GM23338 (cell line): ENCODE measurements at regions not wholly inside any gene's neighbourhood (a gene's known extent, or its start where the extent isn't known, plus 50 kb on each side); places are given as distances from the start of the nearest gene placed in this dataset.

ENCODE experiments used
- ATAC-seq: fragments of 200-7000 bp; cut with Tn5 transposase; 3 replicates; pipeline ENCODE4 v1.9.1; 2020
- DNase-seq: peaks from one replicate; pipeline ENCODE4 v3.0.0-alpha.2; 2015; ENCODE audit warnings: low spot score
- H2AFZ ChIP-seq: fragments of 200-600 bp; sonication (generic); 2 replicates; pipeline ENCODE4 v1.8.0; 2016; ENCODE audit warnings: antibody characterized with exemption, mild to moderate bottlenecking, moderate library complexity
- H3F3A ChIP-seq: fragments of 200-600 bp; sonication (generic); replicated peaks from 2 replicates; pipeline ENCODE4 v1.8.0; 2017; ENCODE audit warnings: antibody characterized with exemption, mixed run types, low read depth
- H3K27ac ChIP-seq: fragments of 200-600 bp; sonication (generic); 2 replicates; pipeline ENCODE4 v1.6.1; 2016; ENCODE audit warnings: low read depth
- H3K27me3 ChIP-seq: fragments of 200-600 bp; sonication (generic); 2 replicates; pipeline ENCODE4 v1.8.0; 2016; ENCODE audit warnings: mild to moderate bottlenecking, mixed run types, moderate library complexity; ENCODE audit not compliant: insufficient read depth
- H3K36me3 ChIP-seq: fragments of 200-600 bp; sonication (generic); 2 replicates; pipeline ENCODE4 v1.8.0; 2016; ENCODE audit warnings: mild to moderate bottlenecking; ENCODE audit not compliant: insufficient read depth
- H3K4me1 ChIP-seq: fragments of 200-600 bp; sonication (generic); 2 replicates; pipeline ENCODE4 v1.8.0; 2016; ENCODE audit warnings: mild to moderate bottlenecking, moderate library complexity; ENCODE audit not compliant: insufficient read depth
- H3K4me2 ChIP-seq: fragments of 200-600 bp; sonication (generic); 2 replicates; pipeline ENCODE4 v1.7.1; 2017; ENCODE audit warnings: mixed run types
- H3K4me3 ChIP-seq: fragments of 200-600 bp; sonication (generic); 2 replicates; pipeline ENCODE4 v1.6.1; 2016; ENCODE audit warnings: mixed run types
- H3K79me2 ChIP-seq: fragments of 200-600 bp; sonication (generic); replicated peaks from 2 replicates; pipeline ENCODE4 v1.8.0; 2017; ENCODE audit warnings: mild to moderate bottlenecking; ENCODE audit not compliant: insufficient read depth
- H3K9me2 ChIP-seq: fragments of 200-600 bp; sonication (generic); 2 replicates; pipeline ENCODE4 v1.8.0; 2017; ENCODE audit not compliant: insufficient read depth
- H4K20me1 ChIP-seq: fragments of 200-600 bp; sonication (generic); replicated peaks from 2 replicates; pipeline ENCODE4 v1.8.0; 2017; ENCODE audit warnings: mild to moderate bottlenecking; ENCODE audit not compliant: insufficient read depth
- H3K27ac Mint-ChIP-seq: 2 replicates; pipeline ENCODE4 v1.8.0; 2020; ENCODE audit warnings: inconsistent platforms, mild to moderate bottlenecking, moderate library complexity, mixed read lengths
- H3K27me3 Mint-ChIP-seq: 3 replicates; pipeline ENCODE4 v1.8.0; 2022; ENCODE audit warnings: low read depth, mild to moderate bottlenecking, moderate library complexity, mixed read lengths, inconsistent platforms; ENCODE audit not compliant: insufficient read depth, poor library complexity
- H3K36me3 Mint-ChIP-seq: 3 replicates; pipeline ENCODE4 v1.8.0; 2021; ENCODE audit warnings: low read depth, mild to moderate bottlenecking, inconsistent platforms, moderate library complexity, mixed read lengths
- H3K4me1 Mint-ChIP-seq: 3 replicates; pipeline ENCODE4 v1.8.0; 2020; ENCODE audit warnings: mild to moderate bottlenecking, inconsistent platforms, mixed read lengths
- H3K4me3 Mint-ChIP-seq: 3 replicates; pipeline ENCODE4 v1.8.0; 2021; ENCODE audit warnings: moderate library complexity, mild to moderate bottlenecking, inconsistent platforms, mixed read lengths
- H3K9me3 Mint-ChIP-seq: 3 replicates; pipeline ENCODE4 v1.8.0; 2020; ENCODE audit warnings: moderate library complexity, mild to moderate bottlenecking, inconsistent platforms, mixed read lengths
- EZH2 ChIP-seq: fragments of 200-600 bp; sonication (generic); IDR thresholded peaks from one replicate; pipeline ENCODE4 v1.8.0; 2017; ENCODE audit warnings: antibody characterized with exemption, mild to moderate bottlenecking, low read depth; ENCODE audit not compliant: unreplicated experiment
- EZH2phosphoT487 ChIP-seq: fragments of 200-600 bp; sonication (generic); IDR thresholded peaks from one replicate; pipeline ENCODE4 v1.8.1; 2018; ENCODE audit warnings: antibody characterized with exemption; ENCODE audit not compliant: unreplicated experiment
- POLR2AphosphoS5 ChIP-seq: IDR thresholded peaks from 2 replicates; pipeline ENCODE4 v1.6.1; 2016; ENCODE audit warnings: antibody characterized with exemption, low read depth
- REST ChIP-seq: IDR thresholded peaks from one replicate; pipeline ENCODE4 v1.6.1; 2018; ENCODE audit warnings: antibody characterized with exemption; ENCODE audit not compliant: unreplicated experiment
- ZNF331 ChIP-seq: fragments of 250-450 bp; sonication (Bioruptor Pico); IDR thresholded peaks from 2 replicates; pipeline ENCODE4 v1.5.0; 2020; ENCODE audit warnings: low read depth, mild to moderate bottlenecking, moderate library complexity
- ZNF462 ChIP-seq: fragments of 250-450 bp; sonication (Bioruptor Pico); IDR thresholded peaks from 2 replicates; pipeline ENCODE4 v1.5.0; 2020; ENCODE audit warnings: mild to moderate bottlenecking, moderate library complexity

- TF ChIP-seq REST = no peak
Observed at GRCh38 chr1:42046761-42047507, 106.3 kb upstream of the GUCA2B start (continued).

GRCh38 chr1:42044346-42044745 lies 108.9 kb upstream of the GUCA2B start:
- H3K79me2 ChIP-seq = no peaks in the 10 kb centered on the region
- H3K4me3 ChIP-seq = no peak overlapping the region
- ATAC-seq (no peak), DNase-seq (no peak)
- no peak overlapping the region for H3K4me3 Mint-ChIP-seq
- no peaks in the 10 kb centered on the region for H3K27me3 ChIP-seq
- no peaks in the 10 kb centered on the region for H3K36me3 Mint-ChIP-seq
- no peaks in the 10 kb centered on the region for H3K9me3 Mint-ChIP-seq
- no peak for TF ChIP-seq ZNF331 (CRISPR knock-in tag)
- no peak for TF ChIP-seq EZH2phosphoT487
- no peak for TF ChIP-seq EZH2
- no peak for TF ChIP-seq POLR2AphosphoS5
- TF ChIP-seq ZNF462 = no peak
- no peak overlapping the region for H2AFZ ChIP-seq
- no peaks in the 10 kb centered on the region for H4K20me1 ChIP-seq
- H3K9me2 ChIP-seq = 0 out of 2 replicates have a peak, but pooled peaks cover 4% of the 10 kb centered on the region
- H3K4me2 ChIP-seq = no peak overlapping the region
- H3K4me1 ChIP-seq = no peaks in the 10 kb centered on the region
- H3K4me1 Mint-ChIP-seq = peaks cover 7% of the 10 kb centered on the region
- peaks cover 2% of the 10 kb centered on the region for H3K27me3 Mint-ChIP-seq
- H3K36me3 ChIP-seq = no peaks in the 10 kb centered on the region
- no peak overlapping the region for H3K27ac ChIP-seq
- H3K27ac Mint-ChIP-seq = no peak overlapping the region
- H3F3A ChIP-seq = no peaks in the 10 kb centered on the region
